ENCODE measurements at regions not wholly inside any gene's neighbourhood (a gene's known extent, or its start where the extent isn't known, plus 50 kb on each side); places are given as distances from the start of the nearest gene placed in this dataset.
"Not testable (repeated sequence)": the region's sequence is repeated elsewhere in the genome, so short reads cannot be mapped to it uniquely, and the experiment has no call there.

GRCh38 chr5:163961230-163961629 lies 455.8 kb downstream of the MAT2B start:
- DNase-seq = not testable (repeated sequence)

GRCh38 chr5:163963881-163964280 lies 458.5 kb downstream of the MAT2B start:
- no peak for DNase-seq

- no peak for DNase-seq
Observed at GRCh38 chr5:163964671-163965070, 459.3 kb downstream of the MAT2B start.

- DNase-seq = no peak
Observed at GRCh38 chr5:163967268-163967667, 461.8 kb downstream of the MAT2B start.

- no peak for DNase-seq
Observed at GRCh38 chr5:163968651-163969050, 463.2 kb downstream of the MAT2B start.

GRCh38 chr5:163976696-163977095 lies 471.3 kb downstream of the MAT2B start:
- DNase-seq = no peak

GRCh38 chr5:163978897-163979296 lies 473.5 kb downstream of the MAT2B start:
- no peak for DNase-seq

- DNase-seq = no peak
Observed at GRCh38 chr5:163988566-163988965, 483.1 kb downstream of the MAT2B start.

- no peak for DNase-seq
Observed at GRCh38 chr5:163993126-163993525, 487.7 kb downstream of the MAT2B start.

GRCh38 chr5:163995206-163995605 lies 489.8 kb downstream of the MAT2B start:
- DNase-seq = no peak

GRCh38 chr5:163997965-163998364 lies 492.5 kb downstream of the MAT2B start:
- DNase-seq = no peak

GRCh38 chr5:164000241-164000640 lies 494.8 kb downstream of the MAT2B start:
- no peak for DNase-seq

- DNase-seq = no peak
Observed at GRCh38 chr5:164000819-164001218, 495.4 kb downstream of the MAT2B start.

GRCh38 chr5:164002214-164002613 lies 496.8 kb downstream of the MAT2B start:
- no peak for DNase-seq

GRCh38 chr5:164002628-164003027 lies 497.2 kb downstream of the MAT2B start:
- DNase-seq = no peak

GRCh38 chr5:164005071-164005470 lies 499.7 kb downstream of the MAT2B start:
- no peak for DNase-seq

- no peak for DNase-seq
Observed at GRCh38 chr5:164007064-164007463, 501.6 kb downstream of the MAT2B start.

GRCh38 chr5:164009621-164010020 lies 504.2 kb downstream of the MAT2B start:
- DNase-seq = no peak

- no peak for DNase-seq
Observed at GRCh38 chr5:164010900-164011299, 505.5 kb downstream of the MAT2B start.

GRCh38 chr5:164012371-164012770 lies 507.0 kb downstream of the MAT2B start:
- DNase-seq = no peak

GRCh38 chr5:164013077-164013670 lies 507.8 kb downstream of the MAT2B start:
- no peak for DNase-seq

- no peak for DNase-seq
Observed at GRCh38 chr5:164020116-164020515, 514.7 kb downstream of the MAT2B start.

GRCh38 chr5:164027738-164028137 lies 522.3 kb downstream of the MAT2B start:
- no peak for DNase-seq

GRCh38 chr5:164038128-164038783 lies 532.8 kb downstream of the MAT2B start:
- no peak for DNase-seq

GRCh38 chr5:164041105-164041504 lies 535.7 kb downstream of the MAT2B start:
- DNase-seq = no peak

Data from T-helper 9 cell (primary cell).